COLO668 (cell line): ENCODE measurements at regions not wholly inside any gene's neighbourhood (a gene's known extent, or its start where the extent isn't known, plus 50 kb on each side); places are given as distances from the start of the nearest gene placed in this dataset.

Experiments used
- DNase-seq: peaks from one replicate; lab custom pipeline; 2025; ENCODE audit not compliant: unreplicated experiment; lab: John Stamatoyannopoulos, UW

GRCh38 chr1:239778208-239778813, 313.4 kb upstream of the FMN2 start:
- DNase-seq = no peak

DNA sequence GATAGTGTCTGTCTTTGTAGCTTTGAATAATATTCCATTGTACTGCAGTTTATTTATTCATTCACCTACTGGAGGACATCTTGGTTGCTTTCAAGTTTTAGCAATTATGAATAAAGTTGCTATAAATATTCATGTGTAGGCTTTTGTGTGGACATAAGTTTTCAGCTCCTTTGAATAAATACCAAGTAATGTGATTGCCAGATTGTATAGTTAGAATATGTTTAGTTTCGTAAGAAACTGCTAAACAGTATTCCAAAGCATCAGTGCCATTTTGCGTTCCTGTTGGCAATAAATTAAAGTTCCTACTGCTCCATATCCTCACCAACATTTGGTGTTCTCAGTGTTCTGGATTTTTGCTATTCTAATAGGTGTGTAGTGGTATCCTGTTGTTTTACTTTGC, 311.7 kb upstream of the FMN2 start:
- no peak for DNase-seq

DNA sequence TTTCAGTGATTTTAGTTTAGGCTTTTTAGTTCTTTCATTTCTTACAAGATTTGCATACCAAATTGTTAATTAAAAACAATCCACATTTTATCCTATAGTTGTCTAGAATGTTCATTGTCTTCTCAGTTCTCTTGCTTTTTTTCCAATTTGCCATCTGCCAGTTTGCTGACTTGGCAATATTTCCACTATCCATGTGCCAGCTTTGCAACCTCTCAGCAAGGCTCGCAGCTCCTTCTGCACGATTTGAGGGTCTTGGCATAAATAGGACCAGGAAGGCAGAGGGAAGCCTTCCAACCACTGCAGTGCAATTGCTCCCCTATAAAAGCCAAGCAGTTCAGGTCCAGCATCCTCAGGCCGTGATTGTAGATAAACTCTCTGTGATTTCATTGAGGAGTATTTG, 306.8 kb upstream of the FMN2 start:
- no peak for DNase-seq

- DNase-seq = no peak
Observed at GRCh38 chr1:239785576-239785975, 306.1 kb upstream of the FMN2 start.

DNA sequence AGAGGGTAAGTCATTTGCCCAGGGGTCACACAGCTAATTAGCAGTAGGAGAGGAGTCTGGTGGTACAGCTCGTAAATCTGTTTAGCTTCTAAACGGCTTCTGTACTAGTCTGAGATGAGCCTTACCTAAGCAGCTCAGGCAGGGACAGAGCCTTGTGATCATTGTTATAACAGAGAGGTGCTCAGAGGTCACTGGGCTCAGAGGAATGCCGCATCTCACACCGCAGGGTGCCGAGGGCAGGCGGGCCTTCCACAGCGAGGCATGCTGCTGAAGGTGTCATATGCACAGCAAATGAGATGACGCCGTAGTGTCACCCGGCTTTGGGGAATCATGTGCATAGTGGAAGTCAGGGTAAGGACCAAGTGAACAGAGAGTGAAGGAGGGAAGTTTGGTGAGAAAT, 305.2 kb upstream of the FMN2 start:
- DNase-seq = no peak

DNA sequence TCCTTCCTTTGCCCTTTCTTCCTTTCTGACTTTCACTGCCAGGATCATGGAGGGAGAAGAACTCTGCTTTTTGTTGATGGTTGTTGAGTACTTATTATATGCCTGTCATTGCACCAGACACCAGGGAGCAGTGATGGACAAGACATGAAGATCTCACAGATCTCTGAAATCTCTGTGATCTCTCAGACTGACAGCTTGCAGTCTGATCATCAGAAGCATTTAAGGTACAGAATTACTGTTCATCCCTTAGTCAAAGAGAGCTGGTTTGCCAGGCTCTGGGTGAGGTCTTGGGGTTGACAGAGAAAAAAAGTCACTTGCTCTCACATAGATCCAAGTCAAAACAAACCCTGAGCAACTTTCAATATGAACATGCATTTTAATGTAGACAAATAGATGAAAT, 299.5 kb upstream of the FMN2 start:
- DNase-seq = no peak

- DNase-seq = no peak
Observed at GRCh38 chr1:239795304-239795703, 296.4 kb upstream of the FMN2 start.

DNA sequence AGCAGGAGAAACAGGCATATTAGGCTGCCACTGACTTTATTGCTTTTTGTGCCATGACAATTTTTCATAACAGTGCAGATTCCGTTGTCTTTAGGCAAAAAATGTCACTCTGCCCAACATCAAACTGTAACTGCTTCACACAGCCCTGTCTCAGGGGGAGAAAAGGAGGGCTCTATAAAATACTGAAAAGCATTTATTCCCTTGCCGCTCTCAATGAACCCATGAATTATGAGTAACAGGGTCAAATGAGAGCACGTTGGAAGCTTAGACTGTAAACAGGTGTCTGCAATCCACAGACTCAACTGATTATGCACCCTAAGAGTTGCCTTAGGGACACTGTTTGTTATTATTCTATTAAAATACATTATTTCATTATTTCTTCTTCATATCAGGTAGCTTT, 292.1 kb upstream of the FMN2 start:
- no peak for DNase-seq

DNA sequence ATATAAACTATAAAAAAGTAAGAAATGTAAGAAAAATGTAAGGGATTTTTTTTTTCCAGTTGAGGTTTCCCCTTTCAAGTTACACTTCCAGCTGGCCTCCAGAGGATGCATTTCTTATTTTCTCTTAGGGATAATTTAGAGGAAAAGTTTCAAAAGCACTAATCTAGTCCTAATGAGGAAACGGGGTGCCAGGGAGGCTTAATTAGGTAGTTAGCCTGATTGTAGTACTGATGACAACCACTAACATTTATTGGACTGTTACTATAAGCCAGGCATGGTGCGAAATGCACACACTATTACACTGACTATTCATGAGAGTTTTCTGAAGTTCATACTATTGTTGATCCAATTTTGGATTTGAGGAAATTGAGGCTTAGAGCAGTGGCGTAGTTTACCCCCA, 290.8 kb upstream of the FMN2 start:
- DNase-seq = no peak

GRCh38 chr1:239802275-239802674, 289.4 kb upstream of the FMN2 start:
- DNase-seq = no peak

GRCh38 chr1:239803781-239804180, 287.9 kb upstream of the FMN2 start:
- no peak for DNase-seq

DNA sequence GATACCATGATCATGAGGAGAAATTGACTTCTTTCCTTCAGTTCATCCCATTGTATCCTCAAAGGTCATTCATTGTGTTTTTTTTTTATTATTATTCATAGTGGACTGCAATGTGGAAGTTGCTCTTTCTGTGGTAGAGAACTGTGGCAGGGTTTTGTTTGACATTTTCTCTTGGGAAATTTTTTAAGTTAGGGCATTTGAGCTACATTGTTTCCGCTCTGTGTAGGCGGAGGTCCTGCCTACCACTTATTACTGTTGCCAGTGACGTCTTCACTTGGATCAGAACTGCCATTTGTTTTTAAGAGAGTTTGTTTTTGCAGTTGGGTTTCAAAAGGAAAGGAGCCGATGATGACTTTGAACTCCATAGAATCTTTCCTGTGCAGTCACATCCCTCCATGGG, 287.4 kb upstream of the FMN2 start:
- no peak for DNase-seq

DNA sequence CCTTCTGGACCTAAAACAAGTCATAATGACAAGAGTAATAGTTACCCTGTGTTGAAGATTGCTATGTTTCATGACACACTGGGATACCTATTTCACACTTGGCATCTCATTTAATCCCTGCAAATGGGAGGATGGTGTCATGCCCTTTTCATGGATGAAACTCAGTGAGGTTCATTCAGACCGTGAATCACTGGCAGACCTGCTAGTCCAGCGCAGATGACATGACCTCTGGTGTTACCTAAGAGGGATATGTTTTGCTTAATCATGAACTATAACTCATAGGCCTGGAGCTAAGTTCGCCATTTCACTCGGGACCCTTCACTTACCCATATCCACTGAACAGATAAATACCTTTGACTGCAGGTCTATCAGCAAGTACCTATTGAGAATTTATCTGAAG, 286.6 kb upstream of the FMN2 start:
- no peak for DNase-seq

GRCh38 chr1:239805851-239806772, 285.6 kb upstream of the FMN2 start:
- DNase-seq = no peak

GRCh38 chr1:239806897-239807296, 284.8 kb upstream of the FMN2 start:
- no peak for DNase-seq

DNA sequence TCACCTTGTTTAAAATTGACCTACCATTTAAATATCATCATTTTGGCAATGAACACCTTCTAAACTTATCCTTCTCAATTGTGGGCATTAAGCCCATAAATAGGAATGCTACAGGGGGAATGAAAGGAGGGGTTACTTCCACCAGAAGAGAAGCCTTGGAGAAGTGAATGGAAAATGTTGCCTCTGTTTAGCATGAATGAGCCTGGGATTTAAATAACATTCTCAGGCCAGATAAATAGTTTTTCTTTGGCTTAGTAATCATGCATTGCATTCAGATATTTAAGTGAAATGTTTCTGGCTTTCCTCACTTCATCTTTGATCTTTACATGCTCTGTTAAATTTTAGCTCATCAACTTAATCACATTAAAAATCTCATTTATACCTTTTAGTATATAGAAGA, 284.3 kb upstream of the FMN2 start:
- no peak for DNase-seq

- no peak for DNase-seq
Observed at GRCh38 chr1:239810061-239810481, 281.6 kb upstream of the FMN2 start.

GRCh38 chr1:239811211-239811885, 280.3 kb upstream of the FMN2 start:
- no peak for DNase-seq

DNA sequence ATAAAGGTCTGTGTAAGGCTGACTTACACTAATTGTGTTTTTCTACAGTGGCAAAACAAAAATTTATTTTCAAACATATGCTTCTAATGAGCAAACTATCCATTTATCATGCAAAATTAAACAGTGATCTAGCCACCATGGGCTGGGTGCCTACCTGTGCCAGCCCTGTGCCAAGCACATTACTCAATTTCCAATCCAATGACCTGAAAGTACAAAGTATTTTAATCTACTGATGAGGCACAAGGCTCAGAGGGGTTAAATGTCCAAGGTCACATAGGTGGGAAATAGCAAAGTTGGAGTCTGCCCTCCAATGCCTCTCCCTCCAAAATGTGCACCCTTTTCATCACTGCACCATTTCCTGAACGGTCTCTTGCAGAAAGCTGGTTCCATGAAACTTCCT, 279.1 kb upstream of the FMN2 start:
- no peak for DNase-seq

GRCh38 chr1:239814306-239814881, 277.3 kb upstream of the FMN2 start:
- DNase-seq = no peak

DNA sequence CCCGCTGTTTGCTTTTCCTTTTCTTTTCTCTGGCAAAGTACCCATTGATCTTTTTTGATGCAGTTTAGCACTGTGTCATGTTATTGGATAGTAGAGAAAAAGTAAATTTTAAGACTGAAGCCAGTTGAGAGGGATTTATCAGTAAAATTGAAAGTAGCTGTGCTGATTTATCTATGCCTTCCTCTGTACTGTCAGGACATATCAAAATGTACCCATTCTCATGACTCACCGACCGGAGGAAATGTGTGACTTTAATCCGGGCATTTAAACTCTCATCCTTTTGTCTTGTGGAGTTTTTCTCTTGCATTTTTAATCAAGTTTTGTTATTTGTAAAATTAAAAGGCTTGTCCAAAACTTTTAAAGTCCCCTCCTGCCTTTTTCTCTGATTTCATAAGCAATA, 276.6 kb upstream of the FMN2 start:
- no peak for DNase-seq
